WTC11 (cell line): ENCODE measurements at regions not wholly inside any gene's neighbourhood (a gene's known extent, or its start where the extent isn't known, plus 50 kb on each side); places are given as distances from the start of the nearest gene placed in this dataset.

Experiments
- ATAC-seq: fragments of 200-7000 bp; cut with Tn5 transposase; 2 replicates; pipeline ENCODE4 v1.10.0; 2021; ENCODE audit warnings: mild to moderate bottlenecking, moderate library complexity
- CTCF ChIA-PET: fragments of 300-600 bp; sonication (Branson Sonifier 250); formaldehyde crosslinking; loops from one replicate; lab custom pipeline; 2021; ENCODE audit warnings: antibody characterized with exemption; lab: Charles Lee
- POLR2A ChIA-PET: fragments of 350-600 bp; sonication (Branson Sonifier 250); formaldehyde crosslinking; loops from one replicate; lab custom pipeline; 2021; ENCODE audit warnings: antibody characterized with exemption; lab: Charles Lee
- DNase-seq: peaks from one replicate; pipeline ENCODE4 v3.0.0; 2021; ENCODE audit warnings: low spot score
- H3K27ac Mint-ChIP-seq: 2 replicates; pipeline ENCODE4 v1.8.0; 2021; ENCODE audit warnings: mixed read lengths
- H3K27me3 Mint-ChIP-seq: 2 replicates; pipeline ENCODE4 v1.8.0; 2021; ENCODE audit warnings: low read depth, mild to moderate bottlenecking, moderate library complexity, mixed read lengths
- H3K36me3 Mint-ChIP-seq: 2 replicates; pipeline ENCODE4 v1.8.0; 2021; ENCODE audit warnings: mixed read lengths
- H3K4me1 Mint-ChIP-seq: 2 replicates; pipeline ENCODE4 v1.8.0; 2022; ENCODE audit warnings: mixed read lengths
- H3K4me3 Mint-ChIP-seq: 2 replicates; pipeline ENCODE4 v1.8.0; 2021; ENCODE audit warnings: mild to moderate bottlenecking, moderate library complexity, mixed read lengths
- H3K9me3 Mint-ChIP-seq: 2 replicates; pipeline ENCODE4 v1.8.0; 2021; ENCODE audit warnings: mixed read lengths
- GABPB1 ChIP-seq: sonication (generic); formaldehyde crosslinking; IDR thresholded peaks from 2 replicates; pipeline ENCODE4 v1.8.1; 2023; ENCODE audit warnings: mild to moderate bottlenecking, missing genetic modification reagents
- NR1H2 ChIP-seq: sonication (generic); formaldehyde crosslinking; IDR thresholded peaks from 2 replicates; pipeline ENCODE4 v1.9.0; 2021; ENCODE audit warnings: mild to moderate bottlenecking, moderate library complexity, missing genetic modification reagents
- ZNF219 ChIP-seq: sonication (generic); formaldehyde crosslinking; IDR thresholded peaks from 2 replicates; pipeline ENCODE4 v1.8.0; 2023; ENCODE audit warnings: missing genetic modification reagents, mild to moderate bottlenecking, borderline replicate concordance
- ZNF263 ChIP-seq: sonication (generic); formaldehyde crosslinking; IDR thresholded peaks from 2 replicates; pipeline ENCODE4 v1.8.1; 2022; ENCODE audit warnings: low read depth, mild to moderate bottlenecking, moderate library complexity, missing genetic modification reagents
- ZNF416 ChIP-seq: fragments of 250-450 bp; sonication (Bioruptor Pico); IDR thresholded peaks from 2 replicates; pipeline ENCODE4 v1.9.0; 2021; ENCODE audit warnings: mild to moderate bottlenecking, inconsistent platforms
- ZNF423 ChIP-seq: fragments of 250-450 bp; sonication (Bioruptor Pico); IDR thresholded peaks from 2 replicates; pipeline ENCODE4 v2.1.2; 2022; ENCODE audit warnings: mild to moderate bottlenecking, moderate library complexity
- TF ChIP-seq, protein P1 (sequence below): fragments of 250-450 bp; sonication (Bioruptor Pico); conservative IDR thresholded peaks from 2 replicates; pipeline ENCODE4 v1.9.0; 2021; ENCODE audit warnings: mild to moderate bottlenecking
- TF ChIP-seq, protein P2 (sequence below): sonication (generic); formaldehyde crosslinking; IDR thresholded peaks from 2 replicates; pipeline ENCODE4 v1.8.0; 2023; ENCODE audit warnings: missing genetic modification reagents
- TF ChIP-seq, protein P3 (sequence below): fragments of 250-450 bp; sonication (Bioruptor Pico); IDR thresholded peaks from 2 replicates; pipeline ENCODE4 v1.9.0; 2021; ENCODE audit warnings: mild to moderate bottlenecking, borderline replicate concordance
- TF ChIP-seq, protein P4 (sequence below): sonication (generic); formaldehyde crosslinking; IDR thresholded peaks from 2 replicates; pipeline ENCODE4 v1.8.1; 2023; ENCODE audit warnings: mild to moderate bottlenecking, missing genetic modification reagents, moderate library complexity
- TF ChIP-seq, protein P5 (sequence below): sonication (generic); formaldehyde crosslinking; IDR thresholded peaks from 2 replicates; pipeline ENCODE4 v1.8.1; 2022; ENCODE audit warnings: missing genetic modification reagents, borderline replicate concordance

DNA sequence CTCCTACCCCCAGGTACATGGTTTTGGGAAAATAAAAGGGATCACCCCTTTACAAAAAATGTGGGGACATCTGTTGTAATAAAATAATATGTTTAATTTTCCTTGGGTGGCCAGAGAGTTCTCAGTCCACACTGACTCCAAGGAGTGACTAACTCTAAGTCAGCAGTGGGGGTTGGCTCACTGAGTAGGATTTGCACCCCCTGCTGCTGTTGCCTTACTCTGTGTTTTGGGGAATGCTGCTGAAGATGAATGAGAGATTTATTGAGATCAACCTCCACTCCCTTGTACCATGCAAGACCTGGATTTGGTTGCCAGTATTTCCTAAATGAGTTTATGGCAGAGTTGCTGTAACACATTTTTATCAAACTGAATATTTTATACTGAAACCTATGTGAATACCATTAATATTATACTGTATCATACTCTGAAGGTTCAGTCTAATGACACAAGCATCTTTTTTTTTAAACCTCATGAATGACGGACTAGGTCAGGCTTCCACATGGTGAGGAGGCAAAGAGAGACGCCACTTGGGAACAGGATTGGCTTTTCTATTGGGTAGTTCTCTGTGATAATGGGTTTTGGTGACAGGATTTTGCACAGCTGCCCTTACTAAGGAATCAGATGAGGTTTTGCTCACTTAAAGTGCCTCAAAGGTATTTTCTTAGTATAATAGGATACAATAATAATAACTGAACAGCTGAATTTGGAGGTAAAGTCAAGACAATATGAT is 121.3 kb upstream of the OSMR start:
- ATAC-seq: no peak
- POLR2A ChIA-PET: no interaction called here
- Mint-ChIP-seq H3K4me3 (no peak overlapping the region), H3K36me3 (no peaks in the 10 kb centered on the region), H3K9me3 (no peaks in the 10 kb centered on the region), H3K4me1 (peaks cover 23% of the 10 kb centered on the region), H3K27me3 (no peaks in the 10 kb centered on the region), H3K27ac (no peak overlapping the region)
- CTCF ChIA-PET: interaction anchor here (0.7 to 1.9 kb wide), 4 partner anchors 86 to 304 kb away, joined by 3 to 11 read pairs (median 6); no protein-coding TSS in a partner anchor
- TF ChIP-seq ZNF423: no peak
- no peak for TF ChIP-seq NR1H2 (CRISPR knock-in tag)
- TF ChIP-seq, protein P1, sequence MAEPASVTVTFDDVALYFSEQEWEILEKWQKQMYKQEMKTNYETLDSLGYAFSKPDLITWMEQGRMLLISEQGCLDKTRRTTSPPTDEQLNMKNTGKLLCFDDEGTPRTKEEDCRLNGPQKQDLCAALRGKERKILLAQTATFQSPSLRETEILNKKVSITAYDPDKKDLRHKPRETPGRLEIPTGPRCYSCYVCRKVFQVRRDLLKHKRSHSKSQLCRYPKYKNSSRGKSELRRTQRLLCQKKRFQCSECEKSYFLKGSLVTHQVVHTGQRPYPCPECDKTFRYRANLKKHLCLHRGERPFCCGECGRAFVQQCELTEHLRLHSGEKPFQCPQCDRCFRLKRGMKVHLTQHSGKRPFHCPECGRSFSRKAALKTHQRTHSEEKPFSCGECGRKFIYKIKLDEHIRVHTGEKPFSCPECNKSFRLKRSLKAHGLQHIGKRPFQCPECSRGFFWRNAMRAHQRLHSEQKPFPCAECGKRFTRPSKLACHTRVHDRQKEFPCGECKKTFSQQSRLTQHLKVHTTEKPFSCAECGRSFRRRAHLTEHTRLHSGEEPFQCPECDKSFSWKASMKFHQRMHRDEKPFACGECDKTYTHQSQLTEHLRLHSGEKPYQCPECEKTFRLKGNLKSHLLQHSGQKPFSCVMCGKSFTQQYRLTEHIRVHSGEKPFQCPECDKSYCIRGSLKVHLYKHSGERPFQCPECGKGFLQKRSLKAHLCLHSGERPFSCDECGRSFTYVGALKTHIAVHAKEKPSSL (CRISPR knock-in tag): no peak
- TF ChIP-seq, protein P2, sequence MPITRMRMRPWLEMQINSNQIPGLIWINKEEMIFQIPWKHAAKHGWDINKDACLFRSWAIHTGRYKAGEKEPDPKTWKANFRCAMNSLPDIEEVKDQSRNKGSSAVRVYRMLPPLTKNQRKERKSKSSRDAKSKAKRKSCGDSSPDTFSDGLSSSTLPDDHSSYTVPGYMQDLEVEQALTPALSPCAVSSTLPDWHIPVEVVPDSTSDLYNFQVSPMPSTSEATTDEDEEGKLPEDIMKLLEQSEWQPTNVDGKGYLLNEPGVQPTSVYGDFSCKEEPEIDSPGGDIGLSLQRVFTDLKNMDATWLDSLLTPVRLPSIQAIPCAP (CRISPR knock-in tag): no peak
- no peak for TF ChIP-seq GABPB1
- no peak for TF ChIP-seq ZNF416
- no peak for TF ChIP-seq ZNF219 (CRISPR knock-in tag)
- TF ChIP-seq, protein P3, sequence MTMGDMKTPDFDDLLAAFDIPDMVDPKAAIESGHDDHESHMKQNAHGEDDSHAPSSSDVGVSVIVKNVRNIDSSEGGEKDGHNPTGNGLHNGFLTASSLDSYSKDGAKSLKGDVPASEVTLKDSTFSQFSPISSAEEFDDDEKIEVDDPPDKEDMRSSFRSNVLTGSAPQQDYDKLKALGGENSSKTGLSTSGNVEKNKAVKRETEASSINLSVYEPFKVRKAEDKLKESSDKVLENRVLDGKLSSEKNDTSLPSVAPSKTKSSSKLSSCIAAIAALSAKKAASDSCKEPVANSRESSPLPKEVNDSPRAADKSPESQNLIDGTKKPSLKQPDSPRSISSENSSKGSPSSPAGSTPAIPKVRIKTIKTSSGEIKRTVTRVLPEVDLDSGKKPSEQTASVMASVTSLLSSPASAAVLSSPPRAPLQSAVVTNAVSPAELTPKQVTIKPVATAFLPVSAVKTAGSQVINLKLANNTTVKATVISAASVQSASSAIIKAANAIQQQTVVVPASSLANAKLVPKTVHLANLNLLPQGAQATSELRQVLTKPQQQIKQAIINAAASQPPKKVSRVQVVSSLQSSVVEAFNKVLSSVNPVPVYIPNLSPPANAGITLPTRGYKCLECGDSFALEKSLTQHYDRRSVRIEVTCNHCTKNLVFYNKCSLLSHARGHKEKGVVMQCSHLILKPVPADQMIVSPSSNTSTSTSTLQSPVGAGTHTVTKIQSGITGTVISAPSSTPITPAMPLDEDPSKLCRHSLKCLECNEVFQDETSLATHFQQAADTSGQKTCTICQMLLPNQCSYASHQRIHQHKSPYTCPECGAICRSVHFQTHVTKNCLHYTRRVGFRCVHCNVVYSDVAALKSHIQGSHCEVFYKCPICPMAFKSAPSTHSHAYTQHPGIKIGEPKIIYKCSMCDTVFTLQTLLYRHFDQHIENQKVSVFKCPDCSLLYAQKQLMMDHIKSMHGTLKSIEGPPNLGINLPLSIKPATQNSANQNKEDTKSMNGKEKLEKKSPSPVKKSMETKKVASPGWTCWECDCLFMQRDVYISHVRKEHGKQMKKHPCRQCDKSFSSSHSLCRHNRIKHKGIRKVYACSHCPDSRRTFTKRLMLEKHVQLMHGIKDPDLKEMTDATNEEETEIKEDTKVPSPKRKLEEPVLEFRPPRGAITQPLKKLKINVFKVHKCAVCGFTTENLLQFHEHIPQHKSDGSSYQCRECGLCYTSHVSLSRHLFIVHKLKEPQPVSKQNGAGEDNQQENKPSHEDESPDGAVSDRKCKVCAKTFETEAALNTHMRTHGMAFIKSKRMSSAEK: no peak
- TF ChIP-seq ZNF263 (CRISPR knock-in tag): no peak
- no peak for DNase-seq

DNA sequence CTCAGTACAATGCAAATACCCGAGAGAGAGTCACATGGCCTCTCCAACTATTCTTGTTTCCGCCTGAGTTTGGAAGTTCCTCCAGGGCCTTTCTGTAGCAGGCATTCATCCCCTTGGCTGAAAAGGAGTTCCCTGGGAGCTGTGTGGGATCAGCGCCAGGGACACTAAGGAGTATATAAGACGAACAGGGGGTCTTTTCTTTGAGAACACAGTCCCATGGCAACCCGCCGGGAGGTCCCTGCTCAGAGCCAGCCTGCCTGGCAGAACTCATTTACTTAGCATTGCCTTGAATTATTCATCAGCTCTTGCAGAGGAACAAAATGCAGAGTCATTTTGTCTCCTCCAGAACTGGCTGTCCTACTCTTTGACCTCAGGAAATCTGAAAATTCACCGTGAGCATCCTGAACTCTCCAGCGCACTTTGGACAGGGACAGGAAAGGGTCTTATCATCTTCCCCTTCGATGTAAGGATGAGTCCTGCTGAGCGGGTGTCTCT is 120.4 kb upstream of the OSMR start:
- no peaks in the 10 kb centered on the region for H3K9me3 Mint-ChIP-seq
- no peak overlapping the region for H3K27ac Mint-ChIP-seq
- no peaks in the 10 kb centered on the region for H3K27me3 Mint-ChIP-seq
- TF ChIP-seq, protein P4, sequence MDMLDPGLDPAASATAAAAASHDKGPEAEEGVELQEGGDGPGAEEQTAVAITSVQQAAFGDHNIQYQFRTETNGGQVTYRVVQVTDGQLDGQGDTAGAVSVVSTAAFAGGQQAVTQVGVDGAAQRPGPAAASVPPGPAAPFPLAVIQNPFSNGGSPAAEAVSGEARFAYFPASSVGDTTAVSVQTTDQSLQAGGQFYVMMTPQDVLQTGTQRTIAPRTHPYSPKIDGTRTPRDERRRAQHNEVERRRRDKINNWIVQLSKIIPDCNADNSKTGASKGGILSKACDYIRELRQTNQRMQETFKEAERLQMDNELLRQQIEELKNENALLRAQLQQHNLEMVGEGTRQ (CRISPR knock-in tag): 0 out of 2 replicates have a peak, but pooled peaks have one; percentile 11
- TF ChIP-seq ZNF423: 0 out of 2 replicates have a peak, but pooled peaks have one; percentile 32
- TF ChIP-seq, protein P5, sequence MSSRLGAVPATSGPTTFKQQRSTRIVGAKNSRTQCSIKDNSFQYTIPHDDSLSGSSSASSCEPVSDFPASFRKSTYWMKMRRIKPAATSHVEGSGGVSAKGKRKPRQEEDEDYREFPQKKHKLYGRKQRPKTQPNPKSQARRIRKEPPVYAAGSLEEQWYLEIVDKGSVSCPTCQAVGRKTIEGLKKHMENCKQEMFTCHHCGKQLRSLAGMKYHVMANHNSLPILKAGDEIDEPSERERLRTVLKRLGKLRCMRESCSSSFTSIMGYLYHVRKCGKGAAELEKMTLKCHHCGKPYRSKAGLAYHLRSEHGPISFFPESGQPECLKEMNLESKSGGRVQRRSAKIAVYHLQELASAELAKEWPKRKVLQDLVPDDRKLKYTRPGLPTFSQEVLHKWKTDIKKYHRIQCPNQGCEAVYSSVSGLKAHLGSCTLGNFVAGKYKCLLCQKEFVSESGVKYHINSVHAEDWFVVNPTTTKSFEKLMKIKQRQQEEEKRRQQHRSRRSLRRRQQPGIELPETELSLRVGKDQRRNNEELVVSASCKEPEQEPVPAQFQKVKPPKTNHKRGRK: no peak
- DNase-seq (no peak), ATAC-seq (peak; percentile 69)
- H3K4me1 Mint-ChIP-seq: peaks cover 20% of the 10 kb centered on the region
- ChIA-PET POLR2A (interaction anchor here (0.5 kb wide), 1 partner anchor 505 kb away, joined by 3 read pairs; no protein-coding TSS in a partner anchor), CTCF (interaction anchor here (0.7 to 1.9 kb wide), 4 partner anchors 52 to 305 kb away, joined by 3 to 11 read pairs (median 6); no protein-coding TSS in a partner anchor)
- H3K36me3 Mint-ChIP-seq: no peaks in the 10 kb centered on the region
- H3K4me3 Mint-ChIP-seq: no peak overlapping the region
